ENCODE measurements at regions not wholly inside any gene's neighbourhood (a gene's known extent, or its start where the extent isn't known, plus 50 kb on each side); places are given as distances from the start of the nearest gene placed in this dataset.

- no peak for DNase-seq
These were observed 588.4 kb downstream of the PTPRU start for GRCh38 chr1:29824511-29825273.

GRCh38 chr1:29824025-29824424 is 587.7 kb downstream of the PTPRU start:
- DNase-seq = no peak

- no peak for DNase-seq
These were observed 587.2 kb downstream of the PTPRU start for GRCh38 chr1:29823561-29823960.

GRCh38 chr1:29821605-29822004 is 585.3 kb downstream of the PTPRU start:
- DNase-seq = no peak

GRCh38 chr1:29820401-29820800 is 584.1 kb downstream of the PTPRU start:
- no peak for DNase-seq

GRCh38 chr1:29812408-29813135 is 576.2 kb downstream of the PTPRU start:
- DNase-seq = no peak

- DNase-seq = no peak
These were observed 575.5 kb downstream of the PTPRU start for GRCh38 chr1:29811727-29812407.

GRCh38 chr1:29811247-29811646 is 574.9 kb downstream of the PTPRU start:
- no peak for DNase-seq

GRCh38 chr1:29810121-29811120 is 574.1 kb downstream of the PTPRU start:
- no peak for DNase-seq

- DNase-seq = no peak
These were observed 573.3 kb downstream of the PTPRU start for GRCh38 chr1:29809446-29810120.

GRCh38 chr1:29808141-29808995 is 572.0 kb downstream of the PTPRU start:
- DNase-seq = no peak

GRCh38 chr1:29807689-29808088 is 571.4 kb downstream of the PTPRU start:
- DNase-seq = no peak

GRCh38 chr1:29806646-29807319 is 570.5 kb downstream of the PTPRU start:
- DNase-seq = no peak

- no peak for DNase-seq
These were observed 569.5 kb downstream of the PTPRU start for GRCh38 chr1:29805896-29806160.

GRCh38 chr1:29805122-29805895 is 569.0 kb downstream of the PTPRU start:
- no peak for DNase-seq

- no peak for DNase-seq
These were observed 568.0 kb downstream of the PTPRU start for GRCh38 chr1:29804181-29804899.

GRCh38 chr1:29803486-29803885 is 567.2 kb downstream of the PTPRU start:
- DNase-seq = no peak

- no peak for DNase-seq
These were observed 566.1 kb downstream of the PTPRU start for GRCh38 chr1:29802181-29803068.
